ENCODE measurements at regions not wholly inside any gene's neighbourhood (a gene's known extent, or its start where the extent isn't known, plus 50 kb on each side); places are given as distances from the start of the nearest gene placed in this dataset.
A peak's percentile ranks its signal among the peaks of the same experiment; 100 is the strongest.
"Not testable (repeated sequence)": the region's sequence is repeated elsewhere in the genome, so short reads cannot be mapped to it uniquely, and the experiment has no call there.

- DNase-seq (ENCODE audit: low spot score) = peak; percentile 4
Observed at GRCh38 chr4:186979961-186980745, 256.5 kb upstream of the FAT1 start.

DNA sequence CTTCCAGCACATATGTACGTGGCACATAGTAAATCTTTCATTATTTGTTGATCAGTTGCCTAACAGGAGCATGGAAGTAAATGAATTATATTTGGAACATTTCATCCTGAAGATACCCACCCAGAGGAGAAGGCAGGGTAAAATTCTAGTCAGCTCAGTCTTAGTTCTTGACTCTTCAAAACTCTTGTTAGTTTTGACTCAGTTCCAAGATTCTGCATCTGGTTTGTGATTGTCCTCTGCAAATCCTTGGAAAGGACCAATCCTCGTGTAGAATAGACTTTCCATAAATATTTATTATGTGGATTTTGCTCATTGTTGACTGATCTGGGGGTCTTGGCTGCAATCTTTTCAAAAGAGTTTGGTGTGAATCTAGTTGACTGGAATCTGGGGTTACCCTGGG lies 257.5 kb upstream of the FAT1 start:
- no peak for DNase-seq (ENCODE audit: low spot score)

- DNase-seq (ENCODE audit: low spot score) = no peak
Observed at GRCh38 chr4:186982160-186982559, 258.5 kb upstream of the FAT1 start.

DNA sequence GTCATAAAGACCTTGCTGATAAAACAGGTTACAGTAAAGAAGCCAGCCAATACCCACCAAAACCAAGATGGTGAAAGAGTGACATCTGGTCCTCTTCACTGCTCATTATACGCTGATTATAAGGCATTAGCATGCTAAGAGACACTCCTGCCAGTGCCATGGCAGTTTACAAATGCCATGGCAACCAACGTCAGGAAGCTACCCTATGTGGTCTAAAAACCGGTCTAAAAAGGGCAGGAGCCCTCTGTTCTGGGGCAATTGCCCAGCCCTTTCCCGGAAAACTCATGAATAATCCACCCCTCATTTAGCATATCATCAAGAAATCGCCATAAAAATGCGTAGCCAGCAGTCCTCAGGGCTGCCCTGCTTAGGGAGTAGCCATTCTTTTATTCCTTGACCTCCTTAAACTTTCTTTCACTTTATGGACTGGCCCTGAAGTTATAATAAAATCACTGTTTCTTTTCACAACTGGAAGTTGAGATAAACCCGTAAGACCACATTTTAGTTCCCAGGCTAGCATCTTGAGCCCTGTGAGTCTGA lies 260.5 kb upstream of the FAT1 start:
- no peak for DNase-seq (ENCODE audit: low spot score)

GRCh38 chr4:186999686-187000085 lies 276.0 kb upstream of the FAT1 start:
- no peak for DNase-seq (ENCODE audit: low spot score)

DNA sequence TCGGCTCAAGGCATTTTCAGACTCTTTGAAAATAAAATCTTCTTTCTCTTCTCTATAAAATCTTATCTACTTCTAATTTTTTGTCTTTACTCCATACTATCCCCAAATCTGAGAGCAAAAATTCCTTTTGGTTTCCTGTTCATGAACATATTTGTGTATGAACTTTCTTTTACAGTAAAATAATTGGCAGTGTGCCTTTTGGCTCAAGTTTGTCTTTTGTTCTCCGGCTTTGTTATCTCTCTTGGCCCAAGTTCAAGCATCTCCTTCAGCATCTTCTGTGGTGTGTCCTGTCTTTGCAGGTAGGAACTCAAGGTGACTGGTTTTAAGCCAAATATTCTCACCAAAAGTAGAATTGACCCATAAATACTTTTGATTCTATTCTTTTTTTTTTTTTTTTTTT lies 276.6 kb upstream of the FAT1 start:
- no peak for DNase-seq (ENCODE audit: low spot score)

- DNase-seq (ENCODE audit: low spot score) = not testable (repeated sequence)
Observed at GRCh38 chr4:187002133-187002532, 278.5 kb upstream of the FAT1 start.

GRCh38 chr4:187004628-187005027 lies 281.0 kb upstream of the FAT1 start:
- DNase-seq (ENCODE audit: low spot score) = no peak

DNA sequence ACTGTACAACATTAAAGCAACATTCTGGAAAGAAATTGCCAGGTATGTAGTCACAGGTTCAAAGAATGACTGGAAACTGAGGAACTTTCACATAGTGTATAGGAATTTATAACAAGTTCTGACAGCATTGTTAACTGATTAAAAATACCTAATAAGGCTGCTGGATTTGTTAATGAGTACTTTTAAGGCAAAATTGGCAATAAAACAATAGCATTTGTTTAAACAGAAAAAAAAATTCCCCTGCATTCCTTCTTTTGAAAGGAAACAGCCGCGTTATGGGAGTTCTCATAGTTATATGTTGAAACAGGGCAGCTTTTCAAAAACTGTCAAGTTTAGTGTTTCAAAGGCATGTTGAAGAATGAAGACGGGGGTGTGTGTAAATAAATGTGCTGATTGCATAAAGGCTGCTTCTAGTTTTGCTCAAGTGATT lies 282.5 kb upstream of the FAT1 start:
- DNase-seq (ENCODE audit: low spot score) = peak; percentile 10

DNA sequence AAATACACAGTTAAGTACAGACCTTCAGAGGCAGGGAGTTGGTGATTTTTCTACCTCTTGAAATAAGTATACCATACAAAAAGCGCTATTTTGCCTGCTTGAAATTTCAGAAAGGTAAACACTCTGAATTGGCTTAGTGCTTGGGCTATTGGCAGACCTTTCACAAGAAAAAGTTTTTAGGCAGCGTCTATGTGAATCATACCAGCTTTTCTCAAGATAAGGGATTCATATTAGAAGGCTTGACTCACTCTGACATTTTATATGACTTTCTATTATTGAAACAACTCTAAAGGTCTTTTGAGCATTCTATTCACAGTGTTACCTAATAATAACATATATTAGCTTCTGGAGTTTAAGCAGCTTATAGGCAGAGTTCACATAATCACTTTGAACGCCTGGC lies 286.4 kb upstream of the FAT1 start:
- no peak for DNase-seq (ENCODE audit: low spot score)

GRCh38 chr4:187016101-187016500 lies 292.4 kb upstream of the FAT1 start:
- DNase-seq (ENCODE audit: low spot score) = no peak

GRCh38 chr4:187017147-187017546 lies 293.5 kb upstream of the FAT1 start:
- no peak for DNase-seq (ENCODE audit: low spot score)

DNA sequence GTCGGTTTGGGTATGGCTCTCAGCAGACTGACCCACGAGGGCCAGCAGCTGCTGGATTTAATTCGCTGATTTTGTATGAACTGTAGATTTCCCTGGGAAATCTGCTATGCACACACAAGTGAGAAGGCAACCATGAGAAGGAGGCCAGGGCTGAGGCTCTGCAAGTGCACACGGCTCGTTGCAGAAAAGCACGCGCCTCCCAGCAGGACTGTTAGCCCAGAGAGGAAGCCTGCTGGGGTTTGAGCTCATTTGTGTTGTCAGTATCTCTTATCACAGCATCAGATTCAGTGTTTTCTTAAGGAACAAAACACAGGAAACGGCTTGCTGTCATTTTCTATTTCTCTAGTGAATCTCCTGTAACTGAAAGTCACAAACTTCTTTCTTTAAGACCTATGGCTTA lies 296.2 kb upstream of the FAT1 start:
- DNase-seq (ENCODE audit: low spot score) = no peak

GRCh38 chr4:187020676-187021075 lies 297.0 kb upstream of the FAT1 start:
- no peak for DNase-seq (ENCODE audit: low spot score)

DNA sequence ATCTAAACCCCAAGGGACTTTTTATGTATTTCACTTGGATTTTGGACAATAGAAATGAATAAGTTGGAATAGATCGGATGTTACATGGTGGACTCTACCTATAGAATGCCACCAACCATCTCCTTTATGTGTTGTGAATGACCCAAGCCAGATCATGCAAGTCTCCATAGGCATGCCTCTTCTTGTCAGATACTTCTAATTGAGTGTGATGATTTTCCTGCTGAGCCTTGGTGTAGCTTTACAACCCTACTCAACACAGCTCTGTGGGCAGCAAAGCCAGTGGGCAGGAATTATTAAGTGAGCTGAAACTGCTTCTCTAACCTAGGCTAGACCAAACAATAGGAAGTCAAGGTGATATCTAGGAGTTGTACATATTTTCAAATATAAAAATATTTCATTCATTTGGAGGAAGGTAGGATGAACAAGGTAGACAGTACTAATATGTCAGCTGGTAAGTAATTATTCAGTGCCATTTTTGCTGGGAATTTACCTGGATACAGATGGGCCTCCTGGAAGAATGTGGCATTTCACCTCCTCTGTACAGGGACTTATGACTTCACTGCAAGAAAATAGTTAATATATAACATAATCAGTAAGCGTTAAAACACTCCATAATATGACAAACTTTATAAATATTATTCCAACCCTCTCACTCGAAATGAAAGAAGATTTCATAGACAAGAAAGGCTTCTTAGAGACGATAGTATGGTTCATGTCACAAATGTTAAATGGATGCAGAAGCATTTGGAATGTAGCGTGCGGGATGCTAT lies 298.0 kb upstream of the FAT1 start:
- DNase-seq (ENCODE audit: low spot score) = no peak

GRCh38 chr4:187027272-187027671 lies 303.6 kb upstream of the FAT1 start:
- DNase-seq (ENCODE audit: low spot score) = no peak

DNA sequence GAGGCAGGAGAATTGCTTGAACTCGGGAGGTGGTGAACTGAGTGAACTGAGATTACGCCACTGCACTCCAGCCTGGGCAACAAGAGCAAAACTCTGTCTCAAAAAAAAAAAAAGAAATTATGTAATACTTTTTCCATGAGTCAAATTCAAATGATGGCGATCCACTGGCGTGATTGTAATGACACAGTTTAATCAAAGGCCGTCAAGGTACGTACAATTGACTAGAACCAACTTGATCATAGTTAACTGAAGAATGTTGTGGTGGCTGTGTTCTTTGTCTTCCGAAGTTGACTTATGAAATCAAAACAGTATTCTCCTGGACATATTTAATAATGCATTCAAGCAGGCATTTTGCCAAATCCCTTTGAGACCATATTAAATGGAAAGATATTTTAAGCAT lies 318.6 kb upstream of the FAT1 start:
- DNase-seq (ENCODE audit: low spot score) = no peak

DNA sequence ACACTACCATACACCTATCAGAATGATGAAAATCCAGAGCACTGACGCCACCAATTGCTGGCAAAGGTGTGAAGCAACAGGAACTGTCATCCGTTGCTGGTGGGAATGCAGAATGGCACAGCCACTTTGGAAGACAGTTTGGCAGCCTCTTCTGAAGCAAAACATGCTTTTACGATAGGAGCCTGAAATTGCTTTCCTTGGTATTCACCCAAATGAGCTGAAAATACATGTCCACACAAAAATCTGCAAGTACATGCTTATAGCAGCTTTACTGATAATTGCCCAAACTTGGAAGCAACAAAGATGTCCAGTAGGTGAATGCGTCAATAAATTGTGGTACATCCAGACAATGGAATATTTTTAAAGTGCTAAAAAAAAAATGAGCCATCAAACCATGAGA lies 322.8 kb upstream of the FAT1 start:
- no peak for DNase-seq (ENCODE audit: low spot score)

DNA sequence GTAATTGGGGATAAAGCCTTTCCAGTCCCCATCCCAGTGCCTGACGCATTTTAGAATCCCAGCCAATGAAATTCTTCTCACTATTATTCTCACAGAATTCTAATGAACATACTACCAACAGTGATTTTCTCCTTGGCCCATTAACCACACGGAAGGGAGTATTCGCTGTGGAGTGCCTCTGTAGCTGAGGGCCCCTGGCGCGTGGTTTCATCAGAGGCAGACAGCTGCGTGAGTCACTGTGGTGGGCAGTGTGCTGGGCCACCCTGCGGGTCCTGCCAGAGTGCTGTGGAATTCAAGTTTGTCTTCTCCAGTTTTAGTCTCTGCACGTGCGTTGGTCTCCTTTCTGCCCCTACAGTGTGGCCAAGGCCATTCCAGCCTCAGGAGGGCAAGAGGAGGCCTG lies 335.4 kb upstream of the FAT1 start:
- DNase-seq (ENCODE audit: low spot score) = no peak

DNA sequence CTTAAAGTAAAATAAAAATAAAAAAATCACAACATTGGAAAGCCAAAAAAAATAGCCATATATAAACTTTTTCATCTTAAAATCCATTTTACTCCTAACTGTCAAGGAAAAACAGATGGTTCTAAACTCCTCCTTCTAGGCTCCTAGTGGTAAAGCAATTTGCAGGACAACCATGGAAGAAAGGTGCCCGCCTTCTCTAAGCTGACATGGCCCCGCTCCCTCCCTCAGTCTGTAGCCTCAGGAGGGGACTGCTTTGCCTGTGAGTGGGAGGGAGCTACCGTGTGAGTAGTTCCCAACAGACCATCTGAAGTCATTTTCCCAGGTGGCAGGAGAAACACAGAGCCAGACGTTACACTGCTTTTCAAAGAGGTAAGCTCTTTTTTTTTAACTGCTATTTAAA lies 336.2 kb upstream of the FAT1 start:
- DNase-seq (ENCODE audit: low spot score) = no peak

DNA sequence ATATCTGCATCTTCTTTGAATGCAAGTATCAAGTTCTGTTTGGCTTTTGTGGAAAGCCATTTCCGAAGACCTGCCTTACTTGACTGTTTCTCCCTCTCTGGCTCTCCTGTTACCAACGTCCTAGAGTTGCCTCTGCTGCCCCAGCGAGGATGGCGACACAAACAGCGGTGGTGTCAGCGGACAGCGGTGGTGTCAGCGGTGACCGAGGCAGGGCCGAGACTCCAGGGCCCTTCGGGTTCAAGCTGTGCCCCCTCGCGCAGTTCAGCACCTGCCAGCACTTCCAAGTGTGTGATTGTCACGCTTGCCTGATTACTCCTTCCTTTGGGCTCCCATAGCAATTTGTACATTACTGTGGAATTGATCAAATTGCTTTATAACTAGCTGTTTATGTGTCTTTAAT lies 336.9 kb upstream of the FAT1 start:
- no peak for DNase-seq (ENCODE audit: low spot score)

GRCh38 chr4:187063251-187063650 lies 339.6 kb upstream of the FAT1 start:
- DNase-seq (ENCODE audit: low spot score) = no peak

DNA sequence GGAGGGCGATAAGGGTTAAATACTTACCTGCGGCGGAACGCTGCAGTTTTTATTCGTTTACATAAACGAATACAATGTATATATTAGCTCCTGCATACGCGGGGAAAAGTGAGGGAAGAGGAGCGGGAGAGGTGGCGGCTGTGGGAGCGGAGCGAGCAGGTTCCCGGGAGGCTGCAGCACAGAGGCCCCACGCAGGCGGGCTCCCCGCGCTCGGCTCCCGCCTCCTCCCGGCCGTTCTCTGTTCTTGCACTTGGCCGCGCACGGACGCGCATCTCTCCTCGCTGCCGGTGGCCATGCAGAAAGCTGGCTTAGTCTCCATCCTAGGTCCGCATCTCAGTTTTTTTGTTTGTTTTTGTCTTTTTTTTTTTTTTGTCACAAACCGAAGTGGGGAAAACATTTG lies 340.4 kb upstream of the FAT1 start:
- no peak for DNase-seq (ENCODE audit: low spot score)

Measured in AG08395 (cell line).